Epithelial cell of proximal tubule (primary cell): ENCODE measurements at regions not wholly inside any gene's neighbourhood (a gene's known extent, or its start where the extent isn't known, plus 50 kb on each side); places are given as distances from the start of the nearest gene placed in this dataset.

Experiments
- DNase-seq: peaks from one replicate; pipeline ENCODE4 v3.0.0-alpha.2; 2011; ENCODE audit warnings: low read depth
- H3K4me3 ChIP-seq: 2 replicates; pipeline ENCODE4 v1.5.1; 2011; ENCODE audit warnings: low read depth, mild to moderate bottlenecking, low read length
- CTCF ChIP-seq: conservative IDR thresholded peaks from 2 replicates; pipeline ENCODE4 v1.5.1; 2012; ENCODE audit warnings: low read depth, mild to moderate bottlenecking, low read length

- H3K4me3 ChIP-seq = no peak overlapping the region
- no peak for TF ChIP-seq CTCF
- no peak for DNase-seq
Measured at GRCh38 chr3:113156816-113157333, 54.5 kb upstream of the BOC start.

GRCh38 chr3:113157408-113158030 lies 53.8 kb upstream of the BOC start:
- H3K4me3 ChIP-seq = no peak overlapping the region
- DNase-seq = no peak
- no peak for TF ChIP-seq CTCF

- TF ChIP-seq CTCF = no peak
- H3K4me3 ChIP-seq = no peak overlapping the region
- DNase-seq = no peak
Measured at GRCh38 chr3:113158171-113158570, 53.2 kb upstream of the BOC start.
